PC-3 (cell line): ENCODE measurements at regions not wholly inside any gene's neighbourhood (a gene's known extent, or its start where the extent isn't known, plus 50 kb on each side); places are given as distances from the start of the nearest gene placed in this dataset.

Experiments
- ATAC-seq: fragments of 200-7000 bp; cut with Tn5 transposase; 2 replicates; pipeline ENCODE4 v1.9.1; 2020; ENCODE audit warnings: mild to moderate bottlenecking, moderate library complexity
- BruUV-seq: library from RNA; stranded (reverse); fragments of 400-500 nt; replicated peaks from 2 replicates; lab custom pipeline; 2021; lab: Mats Ljungman, UMichigan
- CTCF ChIA-PET: fragments of 300-600 bp; sonication (Branson Sonifier 250); formaldehyde crosslinking; loops from one replicate; lab custom pipeline; 2022; ENCODE audit warnings: antibody characterized with exemption; lab: Charles Lee
- POLR2A ChIA-PET: fragments of 300-600 bp; sonication (Branson Sonifier 250); formaldehyde crosslinking; loops from one replicate; lab custom pipeline; 2022; ENCODE audit warnings: antibody characterized with exemption; ENCODE audit not compliant: unreplicated experiment; lab: Charles Lee
- DNase-seq: peaks from one replicate; pipeline ENCODE4 v3.0.0-alpha.2; 2015
- H2AFZ ChIP-seq: fragments of 300-600 bp; sonication (generic); 2 replicates; pipeline ENCODE4 v1.6.0; 2016; ENCODE audit warnings: antibody characterized with exemption, low read length
- H3F3A ChIP-seq: fragments of 300-600 bp; sonication (generic); one replicate; pipeline ENCODE4 v1.6.0; 2017; ENCODE audit warnings: antibody characterized with exemption, low read length, control low read depth, mild to moderate bottlenecking; ENCODE audit not compliant: unreplicated experiment
- H3K27ac ChIP-seq: fragments of 300-600 bp; sonication (generic); 2 replicates; pipeline ENCODE4 v1.5.1; 2016; ENCODE audit warnings: mild to moderate bottlenecking, low read length
- H3K27me3 ChIP-seq: fragments of 300-600 bp; sonication (generic); 2 replicates; pipeline ENCODE4 v1.6.1; 2016; ENCODE audit warnings: low read length, mixed read lengths
- H3K36me3 ChIP-seq: fragments of 300-600 bp; sonication (generic); 2 replicates; pipeline ENCODE4 v1.6.1; 2016; ENCODE audit warnings: low read depth, mixed run types, low read length, mixed read lengths
- H3K4me1 ChIP-seq: fragments of 300-600 bp; sonication (generic); 2 replicates; pipeline ENCODE4 v1.5.1; 2016; ENCODE audit warnings: low read length; ENCODE audit not compliant: insufficient read depth
- H3K4me2 ChIP-seq: fragments of 300-600 bp; sonication (generic); 2 replicates; pipeline ENCODE4 v1.6.0; 2016; ENCODE audit warnings: low read length
- H3K4me3 ChIP-seq: fragments of 300-600 bp; sonication (generic); 2 replicates; pipeline ENCODE4 v1.5.1; 2016; ENCODE audit warnings: mild to moderate bottlenecking, low read length, mixed read lengths
- H3K79me2 ChIP-seq: fragments of 300-600 bp; sonication (generic); 2 replicates; pipeline ENCODE4 v1.6.1; 2017; ENCODE audit warnings: low read length, mixed read lengths
- H3K9ac ChIP-seq: fragments of 300-600 bp; sonication (generic); 2 replicates; pipeline ENCODE4 v1.6.0; 2016; ENCODE audit warnings: mild to moderate bottlenecking, low read length
- H3K9me2 ChIP-seq: fragments of 300-600 bp; sonication (generic); replicated peaks from 2 replicates; pipeline ENCODE4 v1.6.1; 2016; ENCODE audit warnings: mixed run types, low read length, mixed read lengths
- H3K9me3 ChIP-seq: fragments of 300-600 bp; sonication (generic); 2 replicates; pipeline ENCODE4 v1.6.1; 2016; ENCODE audit warnings: low read length, mixed read lengths
- H4K20me1 ChIP-seq: fragments of 300-600 bp; sonication (generic); 2 replicates; pipeline ENCODE4 v1.6.1; 2016; ENCODE audit warnings: low read length, mixed read lengths
- CTCF ChIP-seq: fragments of 300-600 bp; sonication (generic); conservative IDR thresholded peaks from 2 replicates; pipeline ENCODE4 v1.5.1; 2017; ENCODE audit warnings: antibody characterized with exemption, low read depth, mild to moderate bottlenecking, low read length
- EZH2 ChIP-seq: fragments of 300-600 bp; sonication (generic); IDR thresholded peaks from one replicate; pipeline ENCODE4 v1.6.1; 2017; ENCODE audit warnings: antibody characterized with exemption, mild to moderate bottlenecking, low read length; ENCODE audit not compliant: unreplicated experiment
- EZH2phosphoT487 ChIP-seq: fragments of 300-600 bp; sonication (generic); IDR thresholded peaks from 2 replicates; pipeline ENCODE4 v1.6.1; 2018; ENCODE audit warnings: mild to moderate bottlenecking, antibody characterized with exemption, low read length, borderline replicate concordance
- intact Hi-C: fragments of 100-400 bp; cut with micrococcal nuclease; formaldehyde crosslinking; loops from 2 replicates; pipeline ENCODE4 v1.9.0; 2023

- Histone ChIP-seq H3K9me3 (no peaks in the 10 kb centered on the region), H3K27me3 (no peaks in the 10 kb centered on the region), H3K4me1 (no peaks in the 10 kb centered on the region), H3K4me3 (no peak overlapping the region), H3K36me3 (no peaks in the 10 kb centered on the region), H2AFZ (no peak overlapping the region), H3K27ac (no peak overlapping the region), H3K4me2 (no peak overlapping the region), H4K20me1 (no peaks in the 10 kb centered on the region), H3F3A (no peaks in the 10 kb centered on the region), H3K9me2 (no peaks in the 10 kb centered on the region), H3K79me2 (no peaks in the 10 kb centered on the region), H3K9ac (no peak overlapping the region)
- no TSS peak for BruUV-seq
- DNase-seq (no peak), ATAC-seq (no peak)
- POLR2A ChIA-PET = interaction anchor here (0.6 kb wide), 1 partner anchor 97 kb away, joined by 7 read pairs; no protein-coding TSS in a partner anchor
- no peak for TF ChIP-seq EZH2phosphoT487
- TF ChIP-seq EZH2 = no peak
- no peak for TF ChIP-seq CTCF
- CTCF ChIA-PET = no interaction called here
- intact Hi-C loops = no loop called here
Measured at GRCh38 chr1:194517567-194517966, 1331.2 kb upstream of the B3GALT2 start.

DNA sequence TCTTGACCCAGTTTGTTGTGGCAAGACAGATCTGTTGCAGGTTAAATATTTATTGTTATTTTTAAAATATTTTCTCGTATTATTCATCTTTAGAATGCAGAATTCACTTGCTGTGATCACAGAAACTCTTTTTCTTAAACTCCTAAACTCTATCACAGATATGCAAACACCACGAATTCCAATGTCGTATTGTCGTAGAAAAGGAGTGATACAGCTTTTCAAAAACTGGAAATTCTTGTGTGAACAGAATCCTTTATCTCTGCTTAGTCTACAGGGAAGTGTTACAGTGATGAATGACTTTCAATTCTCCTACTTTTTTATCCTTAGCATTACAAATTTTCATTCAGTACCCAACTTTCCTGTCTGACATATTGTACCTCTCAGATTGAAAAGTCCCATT lies 1329.5 kb upstream of the B3GALT2 start:
- ChIA-PET POLR2A (no interaction called here), CTCF (no interaction called here)
- Histone ChIP-seq H3K9me2 (no peaks in the 10 kb centered on the region), H3K4me2 (no peak overlapping the region), H3K9ac (no peak overlapping the region), H3K27ac (no peak overlapping the region), H3K4me3 (no peak overlapping the region), H3K27me3 (no peaks in the 10 kb centered on the region), H2AFZ (no peak overlapping the region), H3K79me2 (no peaks in the 10 kb centered on the region), H3F3A (no peaks in the 10 kb centered on the region), H3K36me3 (no peaks in the 10 kb centered on the region), H3K9me3 (no peaks in the 10 kb centered on the region), H3K4me1 (no peaks in the 10 kb centered on the region), H4K20me1 (no peaks in the 10 kb centered on the region)
- DNase-seq (no peak), ATAC-seq (no peak)
- no peak for TF ChIP-seq EZH2
- TF ChIP-seq EZH2phosphoT487 = no peak
- no peak for TF ChIP-seq CTCF
- no TSS peak for BruUV-seq
- intact Hi-C loops = no loop called here

DNA sequence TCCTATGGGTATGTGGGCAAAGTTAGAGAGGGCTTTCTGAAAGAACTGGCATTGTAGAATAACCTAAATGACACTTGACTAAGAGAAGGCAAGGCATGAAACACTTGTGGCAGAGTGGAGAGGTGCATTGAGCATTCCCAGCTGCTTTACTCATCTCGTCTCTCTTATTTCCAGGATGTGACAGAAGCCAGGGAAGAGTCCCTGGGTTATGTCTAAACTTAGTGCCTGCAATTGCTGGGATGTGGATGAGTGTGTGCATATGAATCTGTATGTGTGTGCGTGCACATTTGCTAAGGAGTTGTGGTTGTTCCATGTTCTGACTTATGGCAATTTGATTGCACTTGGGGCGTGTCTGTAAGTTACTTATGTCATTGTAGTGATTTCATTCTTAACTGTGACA lies 1326.5 kb upstream of the B3GALT2 start:
- Histone ChIP-seq H3K27ac (no peak overlapping the region), H3K27me3 (no peaks in the 10 kb centered on the region), H3K4me2 (no peak overlapping the region), H3K9ac (no peak overlapping the region), H3K9me3 (no peaks in the 10 kb centered on the region), H3K36me3 (no peaks in the 10 kb centered on the region), H3K4me1 (no peaks in the 10 kb centered on the region), H4K20me1 (no peaks in the 10 kb centered on the region), H2AFZ (no peak overlapping the region), H3F3A (no peaks in the 10 kb centered on the region), H3K9me2 (no peaks in the 10 kb centered on the region), H3K4me3 (no peak overlapping the region), H3K79me2 (no peaks in the 10 kb centered on the region)
- ATAC-seq = no peak
- DNase-seq = no peak
- ChIA-PET CTCF (no interaction called here), POLR2A (no interaction called here)
- intact Hi-C loops = no loop called here
- TF ChIP-seq CTCF = no peak
- no peak for TF ChIP-seq EZH2
- no peak for TF ChIP-seq EZH2phosphoT487
- no TSS peak for BruUV-seq
